Stimulated activated naive CD4-positive, alpha-beta T cell (primary cell): ENCODE measurements at regions not wholly inside any gene's neighbourhood (a gene's known extent, or its start where the extent isn't known, plus 50 kb on each side); places are given as distances from the start of the nearest gene placed in this dataset.

Source experiments
- DNase-seq, 6 experiments: peaks; one replicate each; lab custom pipeline; 2025; lab: John Stamatoyannopoulos, UW

GRCh38 chr19:30153326-30154210 is 211.5 kb downstream of the URI1 start:
- no peak for DNase-seq

- DNase-seq = no peak
Measured at GRCh38 chr19:30154410-30154809, 212.4 kb downstream of the URI1 start.

- no peak for DNase-seq
Measured at GRCh38 chr19:30155381-30156200, 213.6 kb downstream of the URI1 start.

GRCh38 chr19:30156646-30157045 is 214.6 kb downstream of the URI1 start:
- no peak for DNase-seq

- no peak for DNase-seq
Measured at GRCh38 chr19:30158067-30158892, 213.9 kb upstream of the ZNF536 start.

GRCh38 chr19:30158893-30159245 is 213.3 kb upstream of the ZNF536 start:
- no peak for DNase-seq

- no peak for DNase-seq
Measured at GRCh38 chr19:30159636-30160035, 212.5 kb upstream of the ZNF536 start.

- no peak for DNase-seq
Measured at GRCh38 chr19:30160426-30160825, 211.8 kb upstream of the ZNF536 start.

- DNase-seq = no peak
Measured at GRCh38 chr19:30161021-30161655, 211.0 kb upstream of the ZNF536 start.

GRCh38 chr19:30161770-30162169 is 210.4 kb upstream of the ZNF536 start:
- DNase-seq = no peak

GRCh38 chr19:30162718-30163117 is 209.5 kb upstream of the ZNF536 start:
- no peak for DNase-seq

- no peak for DNase-seq
Measured at GRCh38 chr19:30163663-30164062, 208.5 kb upstream of the ZNF536 start.

- DNase-seq = no peak
Measured at GRCh38 chr19:30165228-30165813, 206.9 kb upstream of the ZNF536 start.

GRCh38 chr19:30167206-30167868 is 204.8 kb upstream of the ZNF536 start:
- DNase-seq = no peak

- no peak for DNase-seq
Measured at GRCh38 chr19:30167976-30168635, 204.1 kb upstream of the ZNF536 start.

- no peak for DNase-seq
Measured at GRCh38 chr19:30168760-30169159, 203.4 kb upstream of the ZNF536 start.

- no peak for DNase-seq
Measured at GRCh38 chr19:30169196-30169900, 202.8 kb upstream of the ZNF536 start.

- no peak for DNase-seq
Measured at GRCh38 chr19:30170081-30170480, 202.1 kb upstream of the ZNF536 start.

- DNase-seq = no peak
Measured at GRCh38 chr19:30170495-30171137, 201.6 kb upstream of the ZNF536 start.
